Gastroesophageal sphincter (tissue), 3 donors: ENCODE measurements at regions not wholly inside any gene's neighbourhood (a gene's known extent, or its start where the extent isn't known, plus 50 kb on each side); places are given as distances from the start of the nearest gene placed in this dataset.

Experiments
- CTCF ChIP-seq, 4 experiments: fragments of 200-600 bp in 2 of 4; fragments of 450-650 bp in 2 of 4; sonication (generic) in 1 of 4; IDR thresholded peaks; one replicate each; pipeline ENCODE4 v1.5.1; 2017 to 2019; ENCODE audit warnings: antibody characterized with exemption in 4 of 4, mild to moderate bottlenecking in 2 of 4, moderate library complexity in 2 of 4
- POLR2A ChIP-seq, 2 donors: fragments of 450-650 bp; IDR thresholded peaks; one replicate each; pipeline ENCODE4 v1.6.1; 2017; ENCODE audit warnings: antibody characterized with exemption in 2 of 2, mild to moderate bottlenecking in 2 of 2, moderate library complexity in 1 of 2
- POLR2AphosphoS5 ChIP-seq: sonication (generic); formaldehyde crosslinking; IDR thresholded peaks from one replicate; pipeline ENCODE4 v1.6.1; 2017; ENCODE audit warnings: antibody characterized with exemption

GRCh38 chr20:54305421-54305820 lies 97.5 kb downstream of the PFDN4 start:
- TF ChIP-seq POLR2A (IDR thresholded peaks at IDR 0.05) (no peak), CTCF (IDR thresholded peaks at IDR 0.05) (no peak), POLR2AphosphoS5 (no peak)
